GM19025 (cell line): ENCODE measurements at regions not wholly inside any gene's neighbourhood (a gene's known extent, or its start where the extent isn't known, plus 50 kb on each side); places are given as distances from the start of the nearest gene placed in this dataset.
"Not testable (repeated sequence)": the region's sequence is repeated elsewhere in the genome, so short reads cannot be mapped to it uniquely, and the experiment has no call there.

ENCODE experiments used
- ATAC-seq: cut with Tn5 transposase; IDR thresholded peaks from one replicate; pipeline ENCODE4 v1.9.1; 2021; ENCODE audit warnings: mild to moderate bottlenecking, low read depth, moderate library complexity; ENCODE audit not compliant: unreplicated experiment

- no peak for ATAC-seq
Measured at GRCh38 chr9:78383130-78383529, 86.2 kb downstream of the PSAT1 start.

GRCh38 chr9:78386348-78386747 lies 89.4 kb downstream of the PSAT1 start:
- no peak for ATAC-seq

GRCh38 chr9:78386773-78387172 lies 89.8 kb downstream of the PSAT1 start:
- no peak for ATAC-seq

DNA sequence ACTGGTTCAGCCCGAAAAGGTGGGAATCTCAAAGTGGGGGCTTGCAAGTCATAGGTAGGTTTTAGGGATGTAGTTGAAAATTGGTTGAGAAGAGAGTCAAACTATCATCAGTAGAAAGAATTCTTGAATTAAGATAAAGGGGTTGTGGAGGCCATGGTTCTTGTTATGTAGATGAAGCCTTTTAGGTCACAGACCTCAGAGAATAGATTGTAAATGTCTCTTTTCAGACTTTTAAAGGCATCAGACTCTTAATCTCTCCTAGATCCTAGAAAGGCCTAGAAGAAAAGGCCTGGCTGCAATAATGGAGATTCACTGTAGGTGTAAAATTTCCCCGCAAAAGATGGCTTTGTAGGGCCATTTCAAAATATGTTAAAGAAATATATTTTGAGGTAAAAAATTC lies 96.4 kb downstream of the PSAT1 start:
- no peak for ATAC-seq

GRCh38 chr9:78393932-78394331 lies 97.0 kb downstream of the PSAT1 start:
- ATAC-seq: no peak

- ATAC-seq: no peak
Measured at GRCh38 chr9:78396087-78396486, 99.2 kb downstream of the PSAT1 start.

- no peak for ATAC-seq
Measured at GRCh38 chr9:78397045-78397444, 100.1 kb downstream of the PSAT1 start.

GRCh38 chr9:78397454-78397853 lies 100.5 kb downstream of the PSAT1 start:
- no peak for ATAC-seq

- no peak for ATAC-seq
Measured at GRCh38 chr9:78399153-78399552, 102.2 kb downstream of the PSAT1 start.

GRCh38 chr9:78400496-78400895 lies 103.6 kb downstream of the PSAT1 start:
- no peak for ATAC-seq

GRCh38 chr9:78405461-78405860 lies 108.5 kb downstream of the PSAT1 start:
- no peak for ATAC-seq

GRCh38 chr9:78406146-78406545 lies 109.2 kb downstream of the PSAT1 start:
- ATAC-seq: no peak

DNA sequence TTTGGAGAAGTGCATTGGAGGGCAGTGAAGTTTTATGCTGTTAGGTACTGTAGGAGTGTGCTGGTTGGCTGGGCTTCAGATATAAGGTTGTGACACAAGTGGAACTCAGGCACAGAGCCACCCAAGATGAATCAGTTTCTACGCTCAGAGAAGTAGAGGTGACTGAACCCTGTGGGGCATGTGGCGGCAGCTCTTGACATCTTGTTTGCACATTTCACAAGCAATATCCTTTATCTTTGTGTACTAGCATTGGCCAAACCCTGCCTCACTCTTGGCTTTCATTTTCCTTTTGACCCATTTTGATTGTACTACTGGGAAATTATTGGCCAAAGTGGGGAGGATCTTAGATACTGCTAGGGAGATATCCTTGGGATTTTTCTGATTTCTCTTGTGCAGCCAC lies 110.0 kb downstream of the PSAT1 start:
- ATAC-seq: no peak

- no peak for ATAC-seq
Measured at GRCh38 chr9:78407636-78408312, 110.8 kb downstream of the PSAT1 start.

GRCh38 chr9:78408388-78408787 lies 111.5 kb downstream of the PSAT1 start:
- no peak for ATAC-seq

- ATAC-seq: not testable (repeated sequence)
Measured at GRCh38 chr9:78409928-78410510, 113.1 kb downstream of the PSAT1 start.

DNA sequence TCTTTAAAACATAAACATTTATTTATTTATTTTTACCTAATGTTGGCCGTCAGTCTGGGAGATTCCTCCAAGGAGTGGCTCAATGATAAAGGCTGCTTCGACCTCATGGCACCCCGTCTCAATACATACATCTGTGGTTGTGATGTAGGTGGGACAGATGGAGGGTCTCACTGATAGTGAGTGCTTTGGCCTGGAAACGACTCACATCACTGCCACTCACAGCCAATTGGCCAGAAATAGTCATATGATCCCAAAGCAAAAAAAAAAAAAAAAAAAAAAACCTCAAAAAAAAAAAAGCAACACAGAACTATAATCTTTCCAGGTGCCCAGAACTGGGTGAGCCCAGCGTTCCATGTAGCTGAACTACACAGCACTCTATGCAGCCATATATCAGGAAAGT lies 125.4 kb downstream of the PSAT1 start:
- no peak for ATAC-seq

DNA sequence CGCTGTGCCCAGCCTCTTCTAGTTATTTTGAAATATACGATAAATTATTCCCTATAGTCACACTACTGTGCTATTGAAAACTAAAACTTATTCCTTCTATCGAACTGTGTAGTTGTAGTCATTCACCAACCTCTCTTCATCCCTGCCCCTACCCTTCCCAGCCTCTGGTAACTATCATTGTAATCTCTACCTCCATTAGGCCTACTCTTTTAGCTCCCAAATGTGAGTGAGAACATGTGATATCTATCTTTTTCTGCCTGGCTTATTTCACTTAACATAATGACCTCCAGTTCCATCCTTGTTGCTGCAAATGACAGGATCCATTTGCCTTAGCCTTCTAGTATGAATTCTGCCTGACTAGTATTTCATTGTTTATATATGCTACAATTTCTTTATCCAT lies 127.4 kb downstream of the PSAT1 start:
- ATAC-seq: no peak

GRCh38 chr9:78428640-78429039 lies 131.7 kb downstream of the PSAT1 start:
- ATAC-seq: no peak

DNA sequence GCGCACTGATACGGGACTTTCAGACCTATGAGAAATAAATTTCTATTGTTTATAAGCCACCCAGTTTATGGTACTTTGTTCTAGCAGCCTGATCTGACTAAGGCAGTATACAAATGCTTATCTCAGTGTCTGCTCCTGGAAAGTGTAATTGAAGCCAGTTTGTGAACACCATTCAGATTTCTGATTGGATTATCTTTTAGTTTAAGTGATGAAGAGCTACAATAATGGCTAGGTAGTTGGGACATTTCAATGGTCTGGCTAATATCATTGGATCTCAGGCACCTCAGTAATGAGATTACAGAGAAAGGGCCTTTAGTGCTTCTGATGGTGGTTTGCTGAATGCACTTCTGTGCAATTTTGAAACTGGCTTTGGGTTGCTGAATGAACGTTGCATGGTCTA lies 133.5 kb downstream of the PSAT1 start:
- no peak for ATAC-seq

DNA sequence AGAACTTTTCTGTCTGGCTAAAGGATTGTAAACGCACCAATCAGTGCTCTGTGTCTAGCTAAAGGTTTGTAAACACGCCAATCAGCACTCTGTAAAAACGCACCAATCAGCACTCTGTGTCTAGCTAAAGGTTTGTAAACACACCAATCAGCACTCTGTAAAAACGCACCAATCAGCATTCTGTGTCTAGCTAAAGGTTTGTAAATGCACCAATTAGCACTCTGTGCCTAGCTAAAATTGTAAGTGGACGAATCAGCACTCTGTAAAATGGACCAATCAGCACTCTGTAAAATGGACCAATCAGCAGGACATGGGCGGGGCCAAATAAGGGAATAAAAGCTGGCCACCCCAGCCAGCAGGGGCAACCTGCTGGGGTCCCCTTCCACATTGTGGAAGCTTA lies 134.1 kb downstream of the PSAT1 start:
- ATAC-seq: not testable (repeated sequence)

- ATAC-seq: no peak
Measured at GRCh38 chr9:78436873-78437272, 139.9 kb downstream of the PSAT1 start.

DNA sequence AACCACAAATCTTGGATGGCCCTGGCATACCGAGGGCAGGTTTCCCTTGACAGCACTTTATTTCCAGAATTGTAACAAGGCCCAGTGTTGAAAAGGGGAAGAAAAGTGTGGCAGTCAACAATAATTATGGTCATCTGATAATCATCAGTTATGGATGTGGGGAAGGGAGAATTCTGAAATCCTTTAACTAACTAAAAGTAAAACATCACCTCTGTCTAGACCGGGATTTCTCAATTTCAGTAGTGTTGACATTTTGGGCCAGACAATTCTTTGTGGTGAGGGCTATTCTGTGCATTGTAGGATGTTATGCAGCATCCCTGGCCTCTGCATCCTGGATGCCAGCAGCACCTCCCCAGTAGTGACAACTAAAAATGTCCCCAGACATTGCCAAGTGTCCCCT lies 140.4 kb downstream of the PSAT1 start:
- no peak for ATAC-seq
